RWPE2 (cell line): ENCODE measurements at regions not wholly inside any gene's neighbourhood (a gene's known extent, or its start where the extent isn't known, plus 50 kb on each side); places are given as distances from the start of the nearest gene placed in this dataset.

ENCODE experiments used
- ATAC-seq: fragments of 200-7000 bp; cut with Tn5 transposase; 3 replicates; pipeline ENCODE4 v1.9.1; 2021; ENCODE audit warnings: low read depth
- DNase-seq: peaks from one replicate; pipeline ENCODE4 v3.0.0-alpha.2; 2020; ENCODE audit warnings: low spot score
- H3K27ac ChIP-seq: fragments of 450-650 bp; 2 replicates; pipeline ENCODE4 v1.5.1; 2017; ENCODE audit warnings: mild to moderate bottlenecking; ENCODE audit not compliant: poor library complexity, severe bottlenecking
- H3K27me3 ChIP-seq: fragments of 250-450 bp; sonication (Bioruptor Pico); 2 replicates; pipeline ENCODE4 v1.5.1; 2021; ENCODE audit warnings: mild to moderate bottlenecking, moderate library complexity; ENCODE audit not compliant: insufficient read depth, poor library complexity, severe bottlenecking
- H3K36me3 ChIP-seq: fragments of 250-450 bp; sonication (Bioruptor Pico); 2 replicates; pipeline ENCODE4 v1.5.1; 2020; ENCODE audit warnings: low read depth, mild to moderate bottlenecking, moderate library complexity
- H3K4me1 ChIP-seq: fragments of 250-450 bp; sonication (Bioruptor Pico); 2 replicates; pipeline ENCODE4 v1.5.1; 2021; ENCODE audit warnings: mild to moderate bottlenecking, moderate library complexity; ENCODE audit not compliant: insufficient read depth, poor library complexity, severe bottlenecking
- H3K4me3 ChIP-seq: fragments of 250-450 bp; sonication (Bioruptor Pico); 2 replicates; pipeline ENCODE4 v1.5.1; 2021; ENCODE audit warnings: mild to moderate bottlenecking, moderate library complexity; ENCODE audit not compliant: severe bottlenecking
- H3K9me3 ChIP-seq: fragments of 250-450 bp; sonication (Bioruptor Pico); 2 replicates; pipeline ENCODE4 v1.5.1; 2021; ENCODE audit warnings: mild to moderate bottlenecking, moderate library complexity; ENCODE audit not compliant: severe bottlenecking
- CTCF ChIP-seq: fragments of 450-650 bp; IDR thresholded peaks from one replicate; pipeline ENCODE4 v1.5.1; 2017; ENCODE audit warnings: mild to moderate bottlenecking, moderate library complexity; ENCODE audit not compliant: poor library complexity, severe bottlenecking

GRCh38 chr10:121195524-121195910 is 344.4 kb downstream of the WDR11 start:
- no peak for TF ChIP-seq CTCF
- no peaks in the 10 kb centered on the region for H3K9me3 ChIP-seq
- no peaks in the 10 kb centered on the region for H3K27me3 ChIP-seq
- no peak overlapping the region for H3K4me3 ChIP-seq
- no peak overlapping the region for H3K27ac ChIP-seq
- no peaks in the 10 kb centered on the region for H3K36me3 ChIP-seq
- no peaks in the 10 kb centered on the region for H3K4me1 ChIP-seq
- ATAC-seq (no peak), DNase-seq (no peak)

DNA sequence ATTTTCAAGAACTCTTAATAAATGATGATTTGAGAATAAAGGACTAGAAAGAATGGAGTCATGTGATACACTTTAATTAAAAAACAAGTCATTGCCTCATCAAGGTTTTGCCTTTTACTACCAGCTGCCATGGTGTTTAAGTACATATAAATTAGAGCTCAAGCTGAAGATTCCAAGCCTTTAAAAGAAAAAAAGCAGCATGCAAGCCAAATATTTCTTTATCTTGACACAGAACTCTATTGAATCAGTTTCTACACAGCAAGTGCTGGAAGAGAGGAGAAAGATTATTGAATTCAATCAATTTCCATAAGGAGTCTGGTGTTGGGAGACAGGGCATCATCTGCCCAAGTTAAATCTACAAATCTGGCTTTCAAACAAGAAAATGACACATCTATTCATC is 347.9 kb downstream of the WDR11 start:
- ATAC-seq, result no peak

DNA sequence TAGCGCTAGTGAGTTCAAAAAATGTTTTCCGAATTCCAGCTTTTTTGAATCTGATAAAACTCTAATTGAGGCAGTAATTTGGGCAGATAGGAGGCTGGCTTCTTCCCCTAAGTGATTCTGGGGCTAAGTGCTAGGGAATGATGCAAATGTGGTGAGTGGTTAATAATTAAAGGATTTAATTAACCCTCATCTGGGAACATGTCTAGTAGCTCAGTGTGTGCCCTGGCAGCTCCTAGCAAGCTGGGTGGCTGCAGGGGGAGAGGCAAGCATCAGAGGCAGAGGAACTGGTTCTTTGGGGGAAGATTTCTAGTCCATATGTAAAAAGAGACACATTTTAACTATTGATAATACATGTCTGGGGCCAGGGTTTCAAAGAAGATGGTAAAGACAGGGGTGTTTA is 354.5 kb downstream of the WDR11 start:
- no peak overlapping the region for H3K4me3 ChIP-seq
- no peak overlapping the region for H3K27ac ChIP-seq
- TF ChIP-seq CTCF, result no peak
- no peaks in the 10 kb centered on the region for H3K27me3 ChIP-seq
- no peak for DNase-seq
- no peaks in the 10 kb centered on the region for H3K9me3 ChIP-seq
- no peaks in the 10 kb centered on the region for H3K36me3 ChIP-seq
- no peaks in the 10 kb centered on the region for H3K4me1 ChIP-seq
- no peak for ATAC-seq

More for the DNA sequence above, 347.9 kb downstream of the WDR11 start:
- H3K4me3 ChIP-seq, result no peak overlapping the region
- no peaks in the 10 kb centered on the region for H3K4me1 ChIP-seq
- TF ChIP-seq CTCF, result no peak
- no peaks in the 10 kb centered on the region for H3K27me3 ChIP-seq
- H3K27ac ChIP-seq, result no peak overlapping the region
- DNase-seq, result no peak
- no peaks in the 10 kb centered on the region for H3K9me3 ChIP-seq
- H3K36me3 ChIP-seq, result no peaks in the 10 kb centered on the region

DNA sequence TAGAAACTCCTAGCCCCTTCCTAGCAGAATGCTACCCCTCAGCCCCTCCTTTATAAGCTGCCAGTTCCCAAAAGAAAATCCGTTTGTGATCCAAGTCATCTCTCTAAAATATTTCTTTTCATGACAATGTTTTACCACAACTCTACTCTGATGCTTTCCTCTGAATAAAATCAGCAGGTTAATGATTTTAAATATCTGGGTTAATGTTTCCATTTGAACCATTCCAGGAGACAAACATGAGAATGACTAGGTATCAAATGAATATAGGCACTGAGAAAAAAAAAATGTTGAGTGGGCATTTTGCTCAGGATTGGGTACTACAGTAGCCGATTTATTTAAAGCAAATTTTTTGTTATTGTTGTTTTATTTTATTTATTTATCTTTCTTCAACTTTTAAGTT is 360.3 kb downstream of the WDR11 start:
- no peak for ATAC-seq
- H3K4me1 ChIP-seq, result no peaks in the 10 kb centered on the region

GRCh38 chr10:121213437-121213836 is 362.3 kb downstream of the WDR11 start:
- Histone ChIP-seq H3K4me1 (no peaks in the 10 kb centered on the region), H3K9me3 (no peaks in the 10 kb centered on the region), H3K27me3 (no peaks in the 10 kb centered on the region), H3K4me3 (no peak overlapping the region), H3K36me3 (no peaks in the 10 kb centered on the region), H3K27ac (no peak overlapping the region)
- ATAC-seq, result no peak
- TF ChIP-seq CTCF, result no peak
- DNase-seq, result no peak

More for the DNA sequence above, 360.3 kb downstream of the WDR11 start:
- H3K36me3 ChIP-seq, result no peaks in the 10 kb centered on the region
- H3K9me3 ChIP-seq, result no peaks in the 10 kb centered on the region
- no peak for DNase-seq
- no peaks in the 10 kb centered on the region for H3K27me3 ChIP-seq
- TF ChIP-seq CTCF, result no peak
- H3K27ac ChIP-seq, result no peak overlapping the region
- H3K4me3 ChIP-seq, result no peak overlapping the region
